Panc1 (cell line): ENCODE measurements at regions not wholly inside any gene's neighbourhood (a gene's known extent, or its start where the extent isn't known, plus 50 kb on each side); places are given as distances from the start of the nearest gene placed in this dataset.

ENCODE experiments used
- ATAC-seq: fragments of 200-7000 bp; cut with Tn5 transposase; 2 replicates; pipeline ENCODE4 v1.9.1; 2020; ENCODE audit warnings: mild to moderate bottlenecking, moderate library complexity
- BruUV-seq: library from RNA; stranded (reverse); fragments of 400-500 nt; replicated peaks from 2 replicates; lab custom pipeline; 2021; lab: Mats Ljungman, UMichigan
- CTCF ChIA-PET: fragments of 300-600 bp; sonication (Branson Sonifier 250); formaldehyde crosslinking; loops from one replicate; lab custom pipeline; 2022; ENCODE audit warnings: antibody characterized with exemption; lab: Charles Lee
- POLR2A ChIA-PET: fragments of 300-600 bp; sonication (Branson Sonifier 250); formaldehyde crosslinking; loops from one replicate; lab custom pipeline; 2022; ENCODE audit warnings: antibody characterized with exemption; lab: Charles Lee
- DNase-seq: peaks from one replicate; pipeline ENCODE4 v3.0.0-alpha.2; 2010; ENCODE audit warnings: low read depth, low spot score
- H3K27ac ChIP-seq: 2 replicates; pipeline ENCODE4 v1.5.1; 2011; ENCODE audit warnings: mild to moderate bottlenecking, low read length, inconsistent platforms
- H3K27me3 ChIP-seq: fragments of 200-500 bp; sonication (Bioruptor generic); 2 replicates; pipeline ENCODE4 v1.6.0; 2014; ENCODE audit warnings: low read length, inconsistent platforms; ENCODE audit not compliant: control insufficient read depth, insufficient read depth
- H3K36me3 ChIP-seq: fragments of 200-500 bp; sonication (Bioruptor generic); 2 replicates; pipeline ENCODE4 v1.5.1; 2014; ENCODE audit warnings: inconsistent platforms, mild to moderate bottlenecking, low read length, moderate library complexity; ENCODE audit not compliant: control insufficient read depth, insufficient read depth
- H3K4me1 ChIP-seq: 2 replicates; pipeline ENCODE4 v1.5.1; 2011; ENCODE audit warnings: inconsistent platforms, mild to moderate bottlenecking, low read length, moderate library complexity; ENCODE audit not compliant: control insufficient read depth, insufficient read depth
- H3K4me3 ChIP-seq, 2 experiments: 2 replicates each; pipeline ENCODE4 v1.5.1; 2011 to 2012; ENCODE audit warnings: low read depth in 2 of 2, low read length in 2 of 2, mild to moderate bottlenecking in 2 of 2, inconsistent platforms in 1 of 2, moderate library complexity in 1 of 2
- H3K9me3 ChIP-seq: fragments of 200-500 bp; sonication (Bioruptor generic); 2 replicates; pipeline ENCODE4 v1.5.1; 2014; ENCODE audit warnings: low read depth, mild to moderate bottlenecking, inconsistent platforms, low read length, moderate library complexity; ENCODE audit not compliant: control insufficient read depth, insufficient read depth
- CTCF ChIP-seq: fragments of 450-650 bp; IDR thresholded peaks from 2 replicates; pipeline ENCODE4 v1.5.1; 2017; ENCODE audit warnings: mild to moderate bottlenecking
- POLR2AphosphoS5 ChIP-seq: IDR thresholded peaks from 2 replicates; pipeline ENCODE4 v1.6.1; 2012; ENCODE audit warnings: mild to moderate bottlenecking, low read depth, low read length, moderate library complexity
- REST ChIP-seq, 2 experiments: IDR thresholded peaks; 2 replicates each; pipeline ENCODE4 v1.6.1; 2011 to 2012; ENCODE audit warnings: low read depth in 2 of 2, control low read depth in 1 of 2, low read length in 1 of 2, mild to moderate bottlenecking in 1 of 2, moderate library complexity in 1 of 2; ENCODE audit not compliant: insufficient read depth in 1 of 2
- SIN3A ChIP-seq: IDR thresholded peaks from 2 replicates; pipeline ENCODE4 v1.6.1; 2012; ENCODE audit warnings: low read depth, mild to moderate bottlenecking, low read length, moderate library complexity, borderline replicate concordance; ENCODE audit not compliant: insufficient read depth
- TCF7L2 ChIP-seq: IDR thresholded peaks from 2 replicates; pipeline ENCODE4 v1.6.1; 2011; ENCODE audit warnings: mild to moderate bottlenecking, low read depth, low read length, inconsistent platforms
- in situ Hi-C: cut with HindIII; loops from 2 replicates; pipeline ENCODE4 v1.10.0; 2016; ENCODE audit warnings: low sequenced_read_pairs, low pct_unique_long_range_greater_than_20kb
- intact Hi-C: fragments of 100-400 bp; cut with micrococcal nuclease; formaldehyde crosslinking; loops from one replicate; pipeline ENCODE4 v1.10.0; 2022; ENCODE audit not compliant: unreplicated experiment

GRCh38 chr3:194284351-194284750 is 66.8 kb downstream of the CPN2 start:
- intact Hi-C loops (no loop called here), in situ Hi-C loops (no loop called here)
- Histone ChIP-seq H3K4me3 (no peak overlapping the region), H3K9me3 (no peaks in the 10 kb centered on the region), H3K4me1 (no peaks in the 10 kb centered on the region; the same call in 1 of the 2 replicates), H3K27ac (no peak overlapping the region), H3K36me3 (no peaks in the 10 kb centered on the region), H3K27me3 (no peaks in the 10 kb centered on the region)
- ATAC-seq: no peak
- ChIA-PET CTCF (no interaction called here), POLR2A (interaction anchor here (0.7 kb wide), 1 partner anchor 143 kb away, joined by 3 read pairs; no protein-coding TSS in a partner anchor)
- no peak for DNase-seq
- TF ChIP-seq CTCF (no peak), REST (IDR thresholded peaks at IDR 0.05; ENCODE audit: insufficient read depth in 1 of 2, low read depth in 2 of 2, low read length in 1 of 2) (no peak), TCF7L2 (no peak), POLR2AphosphoS5 (no peak), SIN3A (no peak)
- no TSS peak for BruUV-seq

- Histone ChIP-seq H3K9me3 (no peaks in the 10 kb centered on the region), H3K36me3 (no peaks in the 10 kb centered on the region), H3K4me1 (no peaks in the 10 kb centered on the region; the same call in 1 of the 2 replicates), H3K27me3 (no peaks in the 10 kb centered on the region), H3K4me3 (no peak overlapping the region), H3K27ac (no peak overlapping the region)
- no peak for DNase-seq
- BruUV-seq: no TSS peak
- no peak for TF ChIP-seq CTCF
- TF ChIP-seq REST (IDR thresholded peaks at IDR 0.05; ENCODE audit: insufficient read depth in 1 of 2, low read depth in 2 of 2, low read length in 1 of 2): no peak
- TF ChIP-seq TCF7L2: no peak
- no peak for TF ChIP-seq POLR2AphosphoS5
- no peak for TF ChIP-seq SIN3A
- POLR2A ChIA-PET: no interaction called here
- in situ Hi-C loops (no loop called here), intact Hi-C loops (no loop called here)
- CTCF ChIA-PET: no interaction called here
- ATAC-seq: no peak
Observed at GRCh38 chr3:194285024-194285849, 65.9 kb downstream of the CPN2 start.
